Nucleus accumbens (tissue), 56 donors: ENCODE measurements at regions not wholly inside any gene's neighbourhood (a gene's known extent, or its start where the extent isn't known, plus 50 kb on each side); places are given as distances from the start of the nearest gene placed in this dataset.
"Not testable (repeated sequence)": the region's sequence is repeated elsewhere in the genome, so short reads cannot be mapped to it uniquely, and the experiment has no call there.

Source experiments
- DNase-seq, 56 donors: peaks; one replicate each; lab custom pipeline; 2025; lab: John Stamatoyannopoulos, UW

GRCh38 chr7:401495-401894, 111.5 kb downstream of the FOXL3 start:
- no peak for DNase-seq

DNA sequence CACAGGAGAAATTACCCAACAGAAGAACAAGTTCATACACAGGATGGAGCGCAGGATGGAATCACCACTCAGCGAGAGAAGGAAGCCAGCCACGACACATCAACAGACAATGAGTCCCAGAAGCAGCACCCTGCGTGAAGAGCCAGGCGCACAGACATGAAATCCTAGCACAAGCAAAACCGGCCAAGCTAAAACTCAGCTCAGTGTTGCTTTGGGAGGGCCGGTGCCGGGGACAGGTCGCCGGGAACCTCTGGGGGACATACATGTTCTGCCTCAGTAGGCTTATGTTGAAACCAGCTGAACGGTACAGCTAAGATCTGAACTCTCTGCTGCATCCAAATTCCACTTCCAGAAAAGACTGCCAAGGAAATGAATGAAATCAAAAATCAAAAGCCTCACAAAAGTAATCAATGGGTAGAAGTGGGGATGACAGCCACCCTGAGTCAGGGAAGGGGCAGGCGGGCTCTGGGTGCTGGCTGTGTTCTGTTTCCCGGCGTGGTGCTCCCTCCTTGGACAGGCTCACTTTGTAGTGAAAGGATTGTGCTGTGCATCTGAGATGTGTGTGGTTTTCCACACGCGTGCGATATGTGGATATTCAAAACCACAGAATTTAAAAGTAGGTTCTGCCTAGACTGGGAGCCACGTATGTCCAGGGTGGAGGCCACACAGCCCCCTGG, 114.7 kb downstream of the PDGFA start:
- DNase-seq = no peak

DNA sequence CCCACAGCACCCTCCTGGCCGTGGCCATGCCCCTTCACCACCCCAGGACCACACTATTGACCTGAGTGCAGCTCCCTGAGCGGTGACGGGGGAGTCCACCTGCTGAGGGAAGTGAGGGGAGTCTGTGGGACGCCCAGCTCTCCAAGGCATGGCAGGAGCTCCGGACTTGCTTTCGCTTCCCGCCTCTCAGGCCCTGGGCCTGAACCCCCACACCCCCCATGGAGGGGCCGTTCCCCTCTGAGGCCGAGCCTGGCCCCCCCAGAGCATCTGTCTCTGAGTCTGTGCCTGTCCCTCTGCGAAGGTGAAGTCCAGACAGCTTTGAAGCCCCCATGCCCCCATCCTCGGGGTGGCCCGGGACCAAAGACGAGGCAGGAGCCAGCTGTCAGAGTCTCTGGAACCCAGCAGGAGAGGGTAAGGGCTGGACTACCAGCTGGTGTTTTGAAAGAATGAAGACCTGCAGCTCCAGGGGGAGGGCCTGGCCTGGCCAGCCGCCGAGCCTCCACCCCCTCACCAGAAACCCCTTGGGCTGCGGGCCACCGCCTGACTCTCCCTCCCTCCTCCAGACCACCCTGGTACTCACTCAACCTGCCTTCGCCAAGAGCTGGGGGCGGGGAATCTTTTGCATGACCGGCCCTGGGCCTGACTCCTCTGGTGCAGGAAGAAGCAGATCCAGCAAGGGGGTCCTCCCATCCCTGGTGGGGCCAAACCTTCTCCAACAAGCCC, 114.0 kb downstream of the PDGFA start:
- DNase-seq = no peak

- DNase-seq = no peak
Observed at GRCh38 chr7:407721-408539, 111.7 kb downstream of the PDGFA start.

GRCh38 chr7:408751-409311, 110.8 kb downstream of the PDGFA start:
- DNase-seq = no peak

DNA sequence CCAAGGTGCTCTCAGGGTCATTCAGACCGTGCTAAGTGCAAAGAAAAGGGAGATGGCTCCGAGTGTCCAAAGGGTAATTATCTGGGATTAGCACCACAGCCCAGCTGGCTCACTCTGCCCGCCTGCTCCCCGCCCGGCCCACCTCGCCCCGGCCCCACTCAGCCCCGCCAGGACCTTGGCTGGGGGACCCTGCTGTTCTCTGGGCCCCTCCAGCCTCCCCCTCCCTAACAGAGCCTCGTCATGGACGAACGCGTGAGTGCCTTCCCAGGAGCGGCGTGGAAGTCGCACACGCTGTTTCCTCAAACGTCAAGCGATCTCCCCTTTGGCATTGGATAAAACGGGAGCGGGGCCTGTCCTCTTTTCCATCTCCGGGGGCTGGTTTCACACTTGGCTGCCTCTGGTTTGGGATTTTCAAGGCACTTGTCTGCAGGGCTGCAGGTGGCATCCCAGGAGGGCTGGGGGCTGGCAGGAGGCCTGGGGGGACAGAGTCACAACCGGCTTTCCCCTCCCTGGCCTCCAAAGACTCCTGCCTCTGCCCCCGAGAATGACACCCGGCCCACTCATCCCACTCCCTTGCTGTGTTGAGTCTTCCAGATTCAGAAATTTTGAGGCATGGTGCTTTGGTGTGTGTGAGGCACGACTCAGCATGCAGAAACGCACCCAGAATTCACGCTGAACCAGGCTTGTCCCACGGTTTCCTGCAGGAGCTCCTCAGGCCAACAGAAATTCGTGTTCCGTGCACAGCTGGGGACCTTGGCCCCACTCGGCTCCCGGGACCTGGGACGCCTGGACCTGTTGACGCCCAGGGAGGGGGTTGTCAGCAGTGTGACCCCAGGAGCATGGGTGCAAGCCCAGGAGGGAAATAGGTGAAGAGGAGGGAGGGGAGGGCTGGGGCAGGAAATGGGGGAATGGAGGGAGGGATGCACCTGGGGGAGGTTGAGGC, 110.0 kb downstream of the PDGFA start:
- DNase-seq = no peak

GRCh38 chr7:410395-410910, 109.2 kb downstream of the PDGFA start:
- DNase-seq = no peak

GRCh38 chr7:411116-411515, 108.5 kb downstream of the PDGFA start:
- DNase-seq = not testable (repeated sequence)

GRCh38 chr7:411677-412312, 107.9 kb downstream of the PDGFA start:
- DNase-seq = no peak

DNA sequence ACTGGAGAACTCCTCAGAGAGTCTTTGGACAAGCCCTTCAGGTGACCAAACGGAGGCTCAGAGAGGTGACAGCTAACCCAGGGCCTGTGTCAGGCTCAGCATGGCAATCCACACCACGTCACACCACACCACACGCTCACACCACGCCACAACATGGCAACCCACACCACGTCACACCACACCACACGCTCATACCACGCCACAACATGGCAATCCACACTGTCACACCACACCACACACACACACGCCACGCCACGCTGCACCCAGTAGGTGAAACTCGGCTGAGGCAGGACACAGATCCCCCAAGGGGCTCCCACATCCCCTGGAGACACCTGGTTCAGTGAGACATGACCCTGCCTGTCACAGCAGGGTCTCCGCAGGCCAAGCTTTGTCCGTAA, 107.3 kb downstream of the PDGFA start:
- DNase-seq = no peak

DNA sequence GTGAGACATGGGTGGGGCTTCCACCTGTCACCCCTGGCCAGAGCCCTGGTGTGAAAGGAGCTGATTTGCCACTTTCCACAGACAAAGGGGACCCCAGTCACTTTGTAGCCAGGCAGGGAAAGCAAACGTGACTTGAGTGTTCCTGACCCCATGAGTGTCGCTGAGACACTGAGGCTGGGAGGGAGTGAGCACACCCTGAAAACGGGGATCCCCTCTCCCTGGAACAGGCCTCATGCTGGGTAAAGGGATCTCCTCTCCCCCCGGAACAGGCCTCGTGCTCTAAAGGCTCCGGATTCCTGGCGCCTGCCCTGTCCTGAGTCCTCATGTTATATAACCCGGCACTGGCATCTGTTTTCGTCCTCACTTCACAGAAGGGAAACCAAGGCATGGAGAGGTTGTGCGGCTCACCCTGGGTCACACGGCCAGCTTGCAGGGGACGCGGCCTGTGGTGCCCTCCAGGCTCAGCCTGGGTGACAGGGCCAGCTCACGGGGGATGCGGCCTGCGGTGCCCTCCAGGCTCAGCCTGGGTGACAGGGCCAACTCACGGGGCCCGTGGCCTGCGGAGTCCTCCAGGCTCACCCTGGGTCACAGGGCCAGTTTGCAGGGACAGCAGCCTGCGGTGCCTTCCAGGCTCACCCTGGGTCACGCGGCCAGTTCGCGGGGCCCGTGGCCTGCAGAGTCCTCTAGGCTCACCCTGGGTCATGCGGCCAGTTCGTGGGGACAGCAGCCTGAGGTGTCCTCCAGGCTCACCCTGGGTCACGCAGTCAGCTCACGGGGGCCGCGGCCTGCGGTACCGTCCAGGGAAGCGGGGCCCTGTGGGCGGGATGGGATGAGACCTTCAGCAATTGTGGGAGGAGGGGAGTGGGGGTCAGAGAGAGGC, 104.7 kb downstream of the PDGFA start:
- no peak for DNase-seq

GRCh38 chr7:415646-416525, 103.8 kb downstream of the PDGFA start:
- DNase-seq = no peak

GRCh38 chr7:416761-417624, 102.7 kb downstream of the PDGFA start:
- no peak for DNase-seq

GRCh38 chr7:417625-417889, 102.1 kb downstream of the PDGFA start:
- DNase-seq = no peak

DNA sequence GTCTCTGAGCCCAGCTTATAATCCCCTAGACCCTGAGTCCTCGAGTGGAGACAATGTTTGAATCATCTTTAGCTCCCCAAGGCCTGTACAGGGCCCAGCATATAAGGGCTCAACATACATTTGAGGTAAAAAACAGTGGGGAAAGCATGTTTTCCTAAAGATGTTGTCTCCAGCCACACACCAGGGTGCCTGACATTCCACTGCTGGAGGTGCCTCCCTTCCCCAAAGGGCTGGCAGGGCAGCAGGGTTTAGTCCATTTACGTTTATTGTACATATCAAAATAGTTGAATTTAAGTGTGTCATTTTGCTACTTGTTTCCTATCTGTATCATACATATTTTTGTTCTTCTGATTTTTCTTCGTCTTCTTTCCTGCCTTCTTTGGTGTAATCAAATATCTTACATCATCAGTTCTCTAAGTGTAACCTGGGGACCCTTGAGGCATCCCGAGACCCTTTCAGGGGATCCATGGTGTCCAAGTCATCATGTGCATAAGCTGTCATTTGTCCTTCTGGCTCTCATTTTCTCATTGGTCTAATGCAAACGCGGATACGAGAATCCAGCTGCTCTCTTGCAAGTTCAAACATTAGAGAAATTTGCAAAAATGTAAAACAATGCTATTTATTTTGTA, 101.6 kb downstream of the PDGFA start:
- no peak for DNase-seq
